IPS-18c (cell line): ENCODE measurements at regions not wholly inside any gene's neighbourhood (a gene's known extent, or its start where the extent isn't known, plus 50 kb on each side); places are given as distances from the start of the nearest gene placed in this dataset.

Experiments
- H3K4me3 ChIP-seq: 2 replicates; pipeline ENCODE4 v1.7.0; 2013; ENCODE audit warnings: low read depth, mild to moderate bottlenecking, low read length, moderate library complexity; ENCODE audit not compliant: insufficient read depth
- H3K9me3 ChIP-seq: one replicate; pipeline ENCODE4 v1.6.1; 2013; ENCODE audit warnings: mild to moderate bottlenecking, low read length, moderate library complexity; ENCODE audit not compliant: control insufficient read depth, insufficient read depth

GRCh38 chr13:84332346-84332745 is 450.1 kb upstream of the SLITRK1 start:
- Histone ChIP-seq H3K9me3 (no peaks in the 10 kb centered on the region), H3K4me3 (no peak overlapping the region)

DNA sequence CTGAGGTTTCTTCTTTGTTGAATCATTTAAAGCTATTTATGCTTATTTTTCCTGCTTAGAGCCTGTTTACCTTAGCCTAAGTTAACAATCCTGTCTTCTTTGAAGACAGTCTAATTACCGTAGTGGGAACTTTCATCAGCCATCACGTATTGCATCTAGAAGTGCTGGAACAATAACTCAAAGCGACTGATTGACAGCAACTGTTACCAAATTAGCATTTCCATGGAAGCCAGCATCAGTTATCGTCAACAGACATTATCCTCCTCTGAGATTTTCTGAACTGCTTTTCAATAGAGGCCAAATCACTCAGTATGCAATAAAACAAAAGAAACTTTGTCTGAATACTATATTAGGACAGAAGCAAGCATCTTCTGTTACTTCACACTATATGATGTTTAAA is 433.3 kb upstream of the SLITRK1 start:
- Histone ChIP-seq H3K4me3 (no peak overlapping the region), H3K9me3 (no peaks in the 10 kb centered on the region)

- no peak overlapping the region for H3K4me3 ChIP-seq
- no peaks in the 10 kb centered on the region for H3K9me3 ChIP-seq
These were observed 420.8 kb upstream of the SLITRK1 start for GRCh38 chr13:84303035-84303434.

GRCh38 chr13:84297251-84297650 is 415.0 kb upstream of the SLITRK1 start:
- H3K4me3 ChIP-seq: no peak overlapping the region
- no peaks in the 10 kb centered on the region for H3K9me3 ChIP-seq

DNA sequence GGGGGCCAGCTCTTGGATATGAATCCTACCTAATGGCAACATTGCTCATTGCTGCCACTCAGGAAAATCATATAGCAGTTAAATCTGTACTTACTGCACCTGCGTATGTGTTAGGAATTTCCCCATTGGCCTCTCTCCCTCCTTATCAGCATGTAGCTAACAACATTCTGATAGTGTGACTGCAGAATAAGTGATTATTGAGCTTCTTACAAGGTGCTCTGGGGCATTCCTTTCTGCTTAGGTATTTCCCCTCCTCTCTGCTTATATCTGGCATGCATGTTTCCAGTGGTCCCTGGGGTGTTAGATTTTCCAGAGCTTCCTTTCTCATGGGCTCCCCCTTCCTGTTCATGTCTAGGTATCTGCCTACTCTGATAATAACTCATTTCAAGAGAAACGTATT is 414.1 kb upstream of the SLITRK1 start:
- Histone ChIP-seq H3K4me3 (no peak overlapping the region), H3K9me3 (no peaks in the 10 kb centered on the region)

DNA sequence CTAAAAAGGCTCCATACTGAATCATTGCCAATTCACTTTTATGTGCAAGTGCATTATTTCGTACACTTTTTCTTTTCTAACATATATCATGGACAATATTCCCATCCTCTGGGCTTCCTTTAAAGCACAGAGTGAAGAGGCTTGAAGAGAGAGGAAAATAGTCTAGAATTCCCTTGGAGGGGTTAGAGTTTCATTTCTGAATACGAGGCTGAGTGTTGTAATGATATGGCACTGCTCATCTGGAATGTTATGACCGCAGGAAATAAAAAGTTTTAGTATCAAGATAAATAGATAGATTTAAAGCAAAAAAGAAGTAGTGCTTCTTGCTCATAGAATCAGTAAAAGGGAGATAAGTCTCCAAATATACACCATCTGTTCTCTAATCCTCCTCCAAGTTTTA is 412.3 kb upstream of the SLITRK1 start:
- no peaks in the 10 kb centered on the region for H3K9me3 ChIP-seq
- no peak overlapping the region for H3K4me3 ChIP-seq

GRCh38 chr13:84290386-84290785 is 408.1 kb upstream of the SLITRK1 start:
- Histone ChIP-seq H3K9me3 (no peaks in the 10 kb centered on the region), H3K4me3 (no peak overlapping the region)

GRCh38 chr13:84279166-84279565 is 396.9 kb upstream of the SLITRK1 start:
- Histone ChIP-seq H3K4me3 (no peak overlapping the region), H3K9me3 (no peaks in the 10 kb centered on the region)

DNA sequence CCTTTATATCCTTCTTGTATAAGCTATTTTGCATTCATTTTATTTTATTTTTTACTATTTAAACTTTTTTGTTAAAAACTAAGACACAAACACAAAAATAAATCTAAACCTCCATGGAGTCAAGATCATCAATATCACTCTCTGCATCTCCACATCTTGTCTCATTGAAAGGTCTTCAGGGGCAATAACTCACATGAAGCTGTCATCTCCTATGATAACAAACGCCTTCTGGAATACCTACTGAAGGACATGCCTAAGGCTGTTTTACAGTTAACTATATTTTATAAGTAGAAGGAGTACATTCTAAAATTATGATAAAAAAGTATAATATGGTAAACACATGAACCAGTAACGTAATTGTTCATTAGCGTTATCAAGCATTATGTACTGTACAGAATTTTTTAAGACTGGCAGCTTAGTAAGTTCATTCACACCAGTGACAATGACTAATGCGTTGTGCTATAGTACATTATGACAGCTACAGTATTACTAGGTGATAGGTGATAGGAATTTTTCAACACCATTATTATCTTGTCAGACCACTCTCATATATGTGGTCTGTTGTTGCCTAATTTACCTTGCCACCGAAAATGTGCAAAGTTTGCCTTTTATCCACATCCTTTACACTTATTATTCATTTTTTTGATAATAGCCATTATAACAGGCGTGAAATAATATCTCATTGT is 390.7 kb upstream of the SLITRK1 start:
- no peaks in the 10 kb centered on the region for H3K9me3 ChIP-seq
- no peak overlapping the region for H3K4me3 ChIP-seq

DNA sequence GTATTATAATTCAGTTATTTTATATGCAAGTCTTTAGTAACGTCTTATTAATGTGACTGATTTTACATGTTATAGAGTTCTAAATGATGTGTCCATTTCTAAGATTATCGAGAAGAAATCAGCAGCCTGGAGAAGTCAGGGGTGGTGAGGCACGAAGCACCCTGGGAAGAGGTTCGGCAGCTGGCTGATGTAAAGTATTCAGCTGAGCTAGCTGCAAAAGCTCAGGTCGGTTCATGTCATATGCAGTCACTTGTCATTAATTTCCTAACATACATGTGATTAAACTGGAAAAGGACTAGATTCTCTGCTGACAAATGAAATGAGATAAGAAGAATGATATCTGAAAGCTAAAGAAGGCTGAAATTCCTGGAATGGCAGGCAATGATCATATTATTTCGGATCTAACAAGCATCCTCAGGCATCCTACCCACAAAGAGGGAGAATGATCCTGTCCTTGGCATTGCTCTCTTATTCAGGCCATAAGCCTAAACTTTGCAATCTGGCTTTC is 383.0 kb upstream of the SLITRK1 start:
- H3K4me3 ChIP-seq: no peak overlapping the region
- H3K9me3 ChIP-seq: no peaks in the 10 kb centered on the region

- H3K9me3 ChIP-seq: no peaks in the 10 kb centered on the region
- no peak overlapping the region for H3K4me3 ChIP-seq
These were observed 381.2 kb upstream of the SLITRK1 start for GRCh38 chr13:84263354-84264069.

DNA sequence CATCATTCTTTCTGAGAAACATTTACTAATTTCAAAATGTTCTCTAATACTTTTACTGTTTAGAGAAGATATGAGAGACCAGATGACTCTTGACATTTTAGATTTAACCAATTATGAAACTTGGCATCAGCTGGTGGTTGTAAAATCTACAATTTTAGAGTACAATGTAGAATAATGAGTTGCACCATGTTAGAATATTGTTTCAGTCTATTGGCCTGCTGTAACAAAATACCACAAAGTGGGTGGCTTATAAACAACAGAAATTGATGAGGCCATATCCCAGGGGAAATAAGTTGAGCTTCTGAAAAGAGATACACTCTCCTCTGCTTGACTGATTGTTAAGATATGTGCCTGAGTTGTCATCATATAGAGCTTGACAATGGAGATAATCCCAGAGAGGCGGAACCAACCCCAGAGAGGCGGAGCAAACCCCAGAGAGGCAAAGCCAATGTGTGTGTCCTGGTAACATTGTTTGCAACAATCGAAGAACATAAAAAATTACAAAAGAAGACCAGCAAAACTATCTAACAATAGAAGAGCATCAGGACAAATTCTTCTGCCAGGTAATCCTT is 373.0 kb upstream of the SLITRK1 start:
- no peak overlapping the region for H3K4me3 ChIP-seq
- no peaks in the 10 kb centered on the region for H3K9me3 ChIP-seq

DNA sequence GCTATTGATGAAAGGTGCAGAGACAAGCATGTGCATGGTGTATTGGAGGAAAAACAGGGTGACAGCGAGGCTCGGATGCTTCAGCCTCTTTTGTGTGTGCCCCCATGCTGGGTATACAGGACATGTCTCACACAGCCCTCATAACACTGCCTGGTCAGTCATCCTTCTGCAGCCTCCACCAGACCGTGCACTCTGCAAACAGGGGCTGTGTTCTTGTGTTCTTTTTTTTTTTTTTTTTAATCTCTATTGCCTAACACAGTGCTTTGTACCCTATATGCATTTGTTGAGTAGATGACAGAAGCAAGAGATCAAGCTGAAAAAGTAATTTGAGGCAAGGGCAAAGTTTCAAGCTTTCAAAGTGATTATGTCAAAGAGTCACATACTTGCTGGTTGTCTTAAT is 367.2 kb upstream of the SLITRK1 start:
- Histone ChIP-seq H3K9me3 (no peaks in the 10 kb centered on the region), H3K4me3 (no peak overlapping the region)

- no peaks in the 10 kb centered on the region for H3K9me3 ChIP-seq
- no peak overlapping the region for H3K4me3 ChIP-seq
These were observed 361.1 kb upstream of the SLITRK1 start for GRCh38 chr13:84243340-84243739.

DNA sequence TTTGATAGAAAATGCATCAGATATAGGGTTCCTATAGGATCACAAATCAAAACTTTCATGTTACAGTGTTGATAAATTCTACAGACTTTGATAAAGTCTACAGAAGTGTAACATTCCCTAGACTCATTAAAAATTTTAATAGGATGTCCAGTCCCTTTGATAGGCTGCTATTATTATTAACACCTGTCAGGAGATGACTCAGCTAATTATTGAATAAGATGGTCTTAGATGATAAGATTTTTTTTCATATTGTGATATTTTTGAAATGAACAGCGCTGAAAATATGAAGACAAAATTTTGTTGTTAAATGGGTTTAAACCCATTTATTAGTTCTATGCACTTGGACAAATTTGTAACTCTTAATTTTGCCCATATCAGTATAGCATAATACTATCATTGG is 356.8 kb upstream of the SLITRK1 start:
- no peaks in the 10 kb centered on the region for H3K9me3 ChIP-seq
- H3K4me3 ChIP-seq: no peak overlapping the region

- Histone ChIP-seq H3K4me3 (no peak overlapping the region), H3K9me3 (no peaks in the 10 kb centered on the region)
These were observed 356.1 kb upstream of the SLITRK1 start for GRCh38 chr13:84238381-84238780.

- Histone ChIP-seq H3K4me3 (no peak overlapping the region), H3K9me3 (no peaks in the 10 kb centered on the region)
These were observed 354.9 kb upstream of the SLITRK1 start for GRCh38 chr13:84237143-84237542.

GRCh38 chr13:84234416-84234815 is 352.1 kb upstream of the SLITRK1 start:
- Histone ChIP-seq H3K9me3 (no peaks in the 10 kb centered on the region), H3K4me3 (no peak overlapping the region)
